ENCODE measurements at regions not wholly inside any gene's neighbourhood (a gene's known extent, or its start where the extent isn't known, plus 50 kb on each side); places are given as distances from the start of the nearest gene placed in this dataset.

- WGBS, 2 donors: 80 to 98% methylated on average over 2 of the region's 2 CpGs
- no peak for TF ChIP-seq CTCF (IDR thresholded peaks at IDR 0.05)
Measured at GRCh38 chr16:65224471-65224870, 102.6 kb upstream of the CDH11 start.

GRCh38 chr16:65223335-65223734, 101.5 kb upstream of the CDH11 start:
- no peak overlapping the region for H3K4me3 ChIP-seq
- no peak for DNase-seq
- WGBS, 2 donors: 65 to 66% methylated on average over 3 of the region's 3 CpGs
- no peak for ATAC-seq
- H3K9me3 ChIP-seq: no peaks in the 10 kb centered on the region
- intact Hi-C loops (cut with DNase I): no loop called here
- TF ChIP-seq CTCF (IDR thresholded peaks at IDR 0.05): no peak
- H3K36me3 ChIP-seq: no peaks in the 10 kb centered on the region
- peaks cover 0 to 6% (median 0%) of the 10 kb centered on the region in 7 donors for H3K27me3 ChIP-seq
- H3K27ac ChIP-seq: no peak overlapping the region
- no peaks in the 10 kb centered on the region for H3K4me1 ChIP-seq

More at GRCh38 chr16:65224471-65224870, 102.6 kb upstream of the CDH11 start:
- no peaks in the 10 kb centered on the region for H3K36me3 ChIP-seq
- DNase-seq (no peak), ATAC-seq (no peak)
- no peaks in the 10 kb centered on the region for H3K4me1 ChIP-seq
- intact Hi-C loops (cut with DNase I): no loop called here
- H3K27ac ChIP-seq: no peak overlapping the region
- H3K9me3 ChIP-seq: no peaks in the 10 kb centered on the region
- H3K27me3 ChIP-seq: peaks cover 0 to 6% (median 0%) of the 10 kb centered on the region in 7 donors
- H3K4me3 ChIP-seq: no peak overlapping the region

- intact Hi-C loops (cut with DNase I): no loop called here
- no peak for TF ChIP-seq CTCF (IDR thresholded peaks at IDR 0.05)
- Histone ChIP-seq H3K4me3 (no peak overlapping the region), H3K4me1 (no peaks in the 10 kb centered on the region), H3K36me3 (no peaks in the 10 kb centered on the region), H3K9me3 (no peaks in the 10 kb centered on the region), H3K27ac (no peak overlapping the region), H3K27me3 (peaks cover 0 to 6% (median 0%) of the 10 kb centered on the region in 7 donors)
- WGBS, 2 donors: 81 to 92% methylated on average over 6 of the region's 6 CpGs
- DNase-seq: no peak
- no peak for ATAC-seq
Measured at GRCh38 chr16:65222536-65222935, 100.7 kb upstream of the CDH11 start.

GRCh38 chr16:65222049-65222448, 100.2 kb upstream of the CDH11 start:
- no peaks in the 10 kb centered on the region for H3K36me3 ChIP-seq
- H3K9me3 ChIP-seq: no peaks in the 10 kb centered on the region
- intact Hi-C loops (cut with DNase I): no loop called here
- no peak overlapping the region for H3K4me3 ChIP-seq
- no peak for TF ChIP-seq CTCF (IDR thresholded peaks at IDR 0.05)
- WGBS, 2 donors: 76 to 86% methylated on average over 1 of the region's 1 CpG
- peaks cover 0 to 6% (median 0%) of the 10 kb centered on the region in 7 donors for H3K27me3 ChIP-seq
- H3K4me1 ChIP-seq: no peaks in the 10 kb centered on the region
- H3K27ac ChIP-seq: no peak overlapping the region
- no peak for DNase-seq
- no peak for ATAC-seq
